AG20443 (cell line): ENCODE measurements at regions not wholly inside any gene's neighbourhood (a gene's known extent, or its start where the extent isn't known, plus 50 kb on each side); places are given as distances from the start of the nearest gene placed in this dataset.
A peak's percentile ranks its signal among the peaks of the same experiment; 100 is the strongest.
"Not testable (repeated sequence)": the region's sequence is repeated elsewhere in the genome, so short reads cannot be mapped to it uniquely, and the experiment has no call there.

Source experiments
- DNase-seq: peaks from one replicate; pipeline ENCODE4 v3.0.0; 2012; ENCODE audit warnings: low spot score, mixed read lengths

DNA sequence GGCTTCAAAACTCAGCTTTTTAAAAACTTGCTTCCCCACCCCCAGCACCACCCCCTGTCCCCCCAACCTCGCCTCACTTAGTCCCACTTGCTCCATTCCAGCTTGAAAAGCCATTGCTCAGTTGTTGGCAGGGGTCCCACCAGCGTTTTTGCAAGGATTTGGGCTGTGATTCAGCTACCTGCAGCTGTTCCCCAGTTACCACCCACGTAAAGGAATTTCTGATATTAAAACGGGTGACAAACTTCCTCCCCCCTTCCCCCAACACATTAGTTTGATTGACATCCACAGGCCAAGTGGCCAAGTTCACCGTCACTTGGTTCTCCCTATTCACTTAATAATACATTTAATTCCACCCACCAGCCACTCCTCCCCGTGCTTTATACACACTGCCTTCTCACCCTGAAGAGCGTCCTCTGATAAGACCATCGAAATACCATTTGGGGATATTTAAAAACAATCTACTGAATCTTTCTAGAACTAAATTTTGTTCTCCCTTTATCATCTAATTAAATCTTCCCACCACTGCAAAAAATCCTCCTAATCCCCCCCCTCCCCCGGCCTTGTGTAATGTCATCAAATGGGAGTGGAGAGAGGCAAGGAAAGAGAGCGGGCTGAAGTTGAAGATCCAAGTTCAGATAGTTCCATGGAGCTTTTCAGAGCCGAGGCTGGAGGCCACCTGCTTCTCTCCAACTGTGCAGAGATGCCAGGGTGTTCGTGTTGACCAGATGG lies 55.1 kb downstream of the SOX9 start:
- no peak for DNase-seq

DNA sequence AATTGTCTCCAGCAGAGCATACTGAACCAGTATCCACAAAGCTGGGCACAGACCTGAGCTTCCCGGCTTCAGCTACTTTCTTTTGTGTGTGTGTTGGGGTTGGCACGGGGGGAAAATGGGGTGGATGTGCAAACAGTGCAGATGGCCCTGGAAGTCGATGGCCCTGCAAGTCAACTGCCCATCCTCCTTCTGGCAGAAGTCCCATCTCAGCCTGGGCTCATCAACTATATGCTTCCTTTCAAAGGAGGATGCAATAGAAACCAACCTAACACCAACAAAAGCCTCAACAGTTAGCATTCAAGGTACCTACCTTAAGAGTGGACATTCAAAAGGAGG lies 55.7 kb downstream of the SOX9 start:
- DNase-seq: no peak

DNA sequence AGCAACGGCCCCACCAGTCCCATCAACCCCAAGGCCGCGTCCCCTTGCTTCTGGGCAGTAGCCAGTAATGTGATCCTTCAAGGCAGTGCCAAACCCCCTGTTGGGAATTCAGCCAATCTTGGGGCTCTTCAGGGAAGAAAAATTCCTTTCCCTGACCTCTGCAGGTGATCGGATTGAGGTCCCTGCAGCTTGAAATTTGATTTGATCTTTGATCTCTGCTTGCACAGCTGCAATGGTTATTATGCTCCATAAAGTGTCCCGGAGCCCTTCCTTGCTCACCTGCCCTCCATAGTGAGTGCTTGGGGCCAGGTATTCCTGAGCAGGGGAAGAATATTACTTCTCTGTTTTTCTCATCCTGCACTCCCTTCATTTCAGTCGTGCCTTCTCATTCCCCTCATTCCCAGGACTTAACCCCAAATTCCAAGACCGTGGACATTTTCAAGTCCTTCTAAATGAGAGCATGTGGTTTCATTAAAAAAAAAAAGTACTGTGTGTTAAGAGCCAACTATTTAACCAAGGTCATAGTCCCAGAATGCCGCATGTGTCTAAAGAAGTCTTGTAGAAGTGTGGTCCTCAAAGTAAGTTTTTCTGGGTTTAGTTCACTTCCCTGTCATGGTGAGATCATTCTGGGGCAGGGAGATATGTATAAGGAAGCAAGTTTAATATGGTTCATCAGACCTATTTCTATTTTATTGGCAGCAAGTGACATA lies 56.3 kb downstream of the SOX9 start:
- no peak for DNase-seq

DNA sequence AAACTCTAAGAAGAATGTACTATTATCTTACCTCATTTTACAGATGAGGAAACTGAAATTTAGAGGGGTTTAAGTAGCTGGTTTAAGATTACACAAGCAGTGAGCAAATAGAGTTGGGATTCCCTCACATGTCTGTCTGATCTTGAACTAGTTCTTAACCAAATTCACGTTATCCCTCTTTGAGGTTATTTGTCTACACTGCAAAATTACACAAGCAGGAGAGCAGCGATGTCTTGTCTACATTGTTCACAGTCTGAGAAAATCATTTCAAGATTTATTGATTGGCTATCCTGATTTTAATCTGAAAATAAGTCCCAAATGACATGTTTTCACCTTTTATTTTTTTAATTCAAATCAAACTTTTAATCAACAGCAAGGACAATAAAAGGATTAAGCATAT lies 56.9 kb downstream of the SOX9 start:
- DNase-seq: no peak

DNA sequence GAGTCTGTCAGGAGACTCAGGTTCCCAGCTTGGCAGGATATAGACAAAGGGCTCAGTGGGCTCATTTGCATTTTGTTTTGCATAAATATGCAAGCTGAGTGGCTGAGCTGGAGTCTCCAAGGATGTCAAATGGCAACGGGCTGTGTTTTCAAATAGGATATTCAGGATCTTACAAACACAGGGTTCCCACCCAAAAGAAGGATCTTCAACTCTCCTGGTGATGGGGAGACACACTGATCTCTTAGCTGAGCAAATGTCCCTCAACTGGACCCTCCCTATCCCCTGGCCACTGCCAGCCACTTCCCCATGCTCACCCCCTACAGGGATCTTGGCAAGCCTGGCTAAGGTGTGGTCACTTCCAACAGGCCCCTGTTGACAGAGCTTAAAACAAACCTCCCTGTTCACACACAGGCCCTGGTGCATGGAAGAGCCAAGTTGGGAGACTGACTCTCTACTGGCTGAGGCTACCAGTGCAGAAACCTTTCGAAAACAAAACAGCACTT lies 61.6 kb downstream of the SOX9 start:
- no peak for DNase-seq

DNA sequence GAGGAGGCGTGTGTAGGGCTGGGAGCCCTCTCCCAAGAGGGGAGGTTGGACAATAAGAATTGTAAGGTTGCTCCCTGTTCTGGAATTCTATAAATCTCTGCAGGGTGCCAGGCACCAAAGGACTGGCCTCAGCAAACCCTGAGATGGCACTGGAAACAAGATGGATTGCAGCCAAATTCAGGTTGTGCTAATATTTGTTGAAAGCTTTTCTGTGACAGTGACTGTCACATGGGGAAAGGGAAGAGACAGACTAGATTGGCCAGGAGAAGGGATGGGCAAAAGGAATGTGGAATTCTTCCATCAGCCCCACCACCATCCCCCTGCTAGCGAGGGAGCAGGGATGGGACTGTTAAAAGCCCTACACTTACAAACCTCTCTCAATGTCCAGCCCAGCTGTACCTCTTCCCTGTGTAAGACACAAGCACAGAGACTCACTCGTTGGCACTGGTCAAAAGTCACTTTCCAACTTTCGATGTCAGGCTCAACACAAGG lies 62.4 kb downstream of the SOX9 start:
- no peak for DNase-seq

DNA sequence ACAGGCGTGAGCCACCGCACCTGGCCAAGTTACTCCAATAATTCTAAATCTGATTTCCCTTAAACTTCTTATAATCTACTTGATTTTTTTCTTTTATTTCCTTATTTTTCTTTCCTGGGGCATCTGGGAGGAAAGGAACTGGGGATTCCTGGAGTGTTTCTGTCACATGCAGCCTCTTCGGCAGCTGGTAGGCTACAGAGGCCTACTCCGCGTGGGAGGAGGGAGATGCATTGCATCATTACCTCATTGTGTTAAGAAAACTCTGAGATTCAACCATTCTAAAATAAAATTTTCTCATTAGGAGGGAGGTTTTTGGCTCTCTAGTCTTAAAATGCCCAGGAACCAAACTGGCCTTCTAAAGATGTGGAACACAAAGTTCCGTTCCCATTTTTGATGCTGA lies 64.0 kb downstream of the SOX9 start:
- peak; percentile 34 for DNase-seq

DNA sequence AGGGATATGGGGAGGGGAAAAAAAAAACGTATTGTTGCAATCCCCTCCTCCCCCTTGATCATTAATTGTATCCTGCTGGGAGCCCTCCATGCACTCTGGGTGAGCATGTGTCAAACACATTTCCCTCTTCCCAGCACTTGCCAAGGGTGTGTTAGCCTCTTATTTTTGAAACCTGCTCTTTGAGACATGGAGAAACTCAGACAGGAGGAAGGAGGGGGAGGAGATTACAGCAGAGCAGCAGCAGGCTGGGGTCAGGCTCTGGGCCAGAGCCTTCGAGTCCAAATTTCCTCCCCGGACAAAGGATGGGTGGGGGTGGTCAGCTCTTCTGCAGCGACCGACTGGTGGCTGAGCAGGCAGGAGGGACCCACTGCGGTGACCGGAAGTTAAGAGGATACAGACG lies 64.7 kb downstream of the SOX9 start:
- no peak for DNase-seq

DNA sequence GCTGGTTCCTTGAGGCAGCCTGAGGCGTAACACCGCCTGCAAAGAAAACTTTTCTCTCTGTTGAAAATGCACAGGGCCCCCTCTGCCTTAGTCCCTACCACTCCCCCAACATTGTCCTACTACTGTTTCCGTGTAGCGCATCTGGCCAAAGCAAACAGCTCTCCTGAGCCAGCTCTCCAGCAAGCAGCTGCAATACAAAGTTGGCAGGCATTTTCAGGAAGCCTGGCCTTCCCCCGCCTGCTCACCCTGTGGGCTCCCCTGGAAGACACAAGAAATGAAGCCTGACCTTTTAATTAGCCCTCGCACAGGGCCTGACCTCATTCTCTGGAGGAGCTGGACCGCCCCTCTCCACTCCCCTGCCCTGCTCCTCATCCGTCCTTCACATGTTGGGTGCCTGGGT lies 66.7 kb downstream of the SOX9 start:
- no peak for DNase-seq

DNA sequence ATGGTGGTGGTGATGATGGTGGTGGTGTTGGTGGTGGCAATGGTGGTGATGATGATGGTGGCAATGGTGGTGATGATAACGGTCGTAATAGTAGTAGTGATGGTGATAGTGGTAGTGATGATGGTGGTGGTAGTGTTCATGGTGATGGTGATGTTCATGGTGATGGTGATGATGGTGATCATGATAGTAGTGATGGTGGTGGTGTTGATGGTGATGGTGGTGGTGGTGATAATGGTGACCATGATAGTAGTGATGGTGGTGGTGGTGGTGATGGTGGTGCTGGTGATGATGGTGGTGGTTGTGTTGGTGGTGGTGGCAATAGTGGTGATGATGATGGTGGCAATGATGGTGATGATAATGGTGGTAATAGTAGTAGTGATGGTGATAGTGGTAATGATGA lies 68.0 kb downstream of the SOX9 start:
- DNase-seq: no peak

DNA sequence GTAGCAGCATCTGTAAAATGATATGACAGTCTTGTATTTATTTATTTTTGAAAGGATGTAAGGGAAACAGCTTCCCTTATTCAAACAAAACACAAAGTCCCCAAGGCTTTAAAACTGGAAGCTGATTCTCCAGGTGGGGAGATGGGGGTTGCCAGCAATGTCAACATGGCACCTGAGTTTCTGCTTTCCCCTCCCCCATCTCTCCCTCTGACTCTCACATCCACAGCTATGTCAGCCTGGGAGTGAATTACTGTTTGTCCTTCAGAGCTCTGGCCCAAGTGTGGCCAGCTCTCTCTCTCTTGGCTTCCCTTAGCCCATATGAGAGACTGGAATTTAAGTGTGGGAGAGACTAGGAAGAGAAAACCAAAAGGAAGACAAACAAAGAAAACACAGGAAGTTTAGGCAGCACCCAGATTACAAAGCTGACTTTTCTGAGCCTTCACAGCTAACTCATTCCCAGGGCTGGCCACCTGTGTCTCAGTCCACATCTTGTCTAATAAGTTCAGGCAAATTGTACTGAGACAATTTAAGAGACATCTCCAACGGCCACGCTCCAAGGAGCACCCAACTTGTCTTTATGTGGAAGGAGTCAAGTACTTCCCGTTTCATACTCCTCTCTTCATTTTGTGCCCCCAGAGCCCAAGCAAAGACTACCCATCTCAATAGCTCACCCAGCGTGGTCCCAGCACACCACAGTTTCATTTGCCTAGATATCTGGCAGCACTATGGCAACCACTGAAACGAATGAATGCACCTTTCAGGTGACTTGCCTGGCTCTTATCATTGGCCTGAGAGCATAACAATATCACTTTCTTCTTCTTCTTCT lies 69.2 kb downstream of the SOX9 start:
- no peak for DNase-seq

DNA sequence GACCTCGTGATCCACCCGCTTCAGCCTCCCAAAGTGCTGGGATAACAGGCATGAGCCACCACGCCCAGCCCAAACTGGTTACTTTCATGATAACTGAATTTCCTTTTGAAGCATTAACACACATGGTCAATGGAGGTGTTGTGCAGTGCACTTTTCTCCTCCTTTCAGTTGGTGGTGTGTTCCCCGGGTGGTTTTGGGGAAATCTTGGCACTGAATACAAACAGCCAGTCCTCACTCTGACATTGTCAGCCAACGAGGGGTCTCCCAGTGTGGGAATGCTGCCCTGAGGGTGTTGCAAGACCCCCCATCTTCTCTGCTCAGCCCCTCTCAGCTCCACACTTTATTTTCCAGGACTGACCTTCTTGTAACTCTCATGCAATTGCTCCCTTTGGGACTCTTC lies 70.5 kb downstream of the SOX9 start:
- no peak for DNase-seq

DNA sequence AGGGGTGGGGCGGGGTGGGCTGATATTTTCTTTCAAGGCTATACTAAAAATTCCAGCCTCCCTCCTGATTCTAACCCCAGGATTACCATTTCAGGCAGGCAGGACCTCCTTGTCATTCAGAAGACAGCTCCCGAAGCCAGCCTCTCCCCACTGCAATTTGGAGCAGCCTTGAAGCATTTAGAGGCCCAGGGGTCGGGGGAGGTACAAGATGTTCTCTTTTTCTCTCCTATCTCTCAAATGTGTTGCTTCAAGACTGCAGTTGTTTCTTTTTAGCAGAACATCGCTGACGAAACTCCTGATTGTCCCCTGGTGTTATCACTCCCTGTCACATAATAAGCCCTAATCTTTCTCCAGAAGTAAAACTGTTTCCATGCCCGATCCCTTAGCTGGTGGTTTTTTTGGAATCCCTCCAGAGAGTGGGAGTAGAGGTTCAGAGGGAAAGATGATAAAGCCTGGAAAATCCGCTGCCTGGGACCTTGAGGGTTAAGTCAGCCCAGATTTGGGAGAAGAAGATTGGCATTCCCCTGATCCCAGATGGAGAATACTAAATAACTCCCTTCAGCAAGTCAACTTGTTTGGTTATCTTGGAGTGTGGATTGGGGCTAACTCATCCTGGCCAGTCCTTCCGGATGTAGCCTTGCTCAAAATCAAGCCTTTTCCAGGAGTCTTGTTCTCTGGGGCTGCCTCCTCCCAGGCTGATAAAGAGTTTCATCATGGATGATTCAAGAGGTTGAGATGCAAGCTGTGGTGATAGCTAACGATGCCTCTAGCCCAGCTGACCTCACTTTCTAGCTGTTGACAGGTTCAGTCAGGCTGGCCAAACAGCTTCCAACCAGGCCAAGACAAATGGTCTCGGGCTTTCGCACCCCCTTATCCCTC lies 71.3 kb downstream of the SOX9 start:
- DNase-seq: peak; percentile 88

DNA sequence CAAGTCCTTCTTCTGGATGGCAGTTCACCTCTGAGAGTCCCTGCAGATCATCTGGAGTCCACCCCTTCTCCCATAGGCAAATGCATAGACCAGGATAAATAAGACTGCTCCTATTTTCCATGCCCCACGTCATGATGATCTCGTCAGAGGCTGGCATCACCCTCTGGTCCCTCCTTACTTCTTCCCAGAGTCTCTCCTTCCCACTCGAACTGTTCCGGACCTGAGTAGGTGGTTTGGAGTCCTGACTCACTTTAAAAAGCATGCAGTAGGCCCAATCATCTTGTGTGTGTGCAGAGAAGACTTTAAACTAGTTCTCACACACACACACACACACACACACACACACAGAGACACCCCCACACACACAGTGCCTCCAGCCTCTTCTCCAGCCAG lies 72.0 kb downstream of the SOX9 start:
- DNase-seq: peak; percentile 71

DNA sequence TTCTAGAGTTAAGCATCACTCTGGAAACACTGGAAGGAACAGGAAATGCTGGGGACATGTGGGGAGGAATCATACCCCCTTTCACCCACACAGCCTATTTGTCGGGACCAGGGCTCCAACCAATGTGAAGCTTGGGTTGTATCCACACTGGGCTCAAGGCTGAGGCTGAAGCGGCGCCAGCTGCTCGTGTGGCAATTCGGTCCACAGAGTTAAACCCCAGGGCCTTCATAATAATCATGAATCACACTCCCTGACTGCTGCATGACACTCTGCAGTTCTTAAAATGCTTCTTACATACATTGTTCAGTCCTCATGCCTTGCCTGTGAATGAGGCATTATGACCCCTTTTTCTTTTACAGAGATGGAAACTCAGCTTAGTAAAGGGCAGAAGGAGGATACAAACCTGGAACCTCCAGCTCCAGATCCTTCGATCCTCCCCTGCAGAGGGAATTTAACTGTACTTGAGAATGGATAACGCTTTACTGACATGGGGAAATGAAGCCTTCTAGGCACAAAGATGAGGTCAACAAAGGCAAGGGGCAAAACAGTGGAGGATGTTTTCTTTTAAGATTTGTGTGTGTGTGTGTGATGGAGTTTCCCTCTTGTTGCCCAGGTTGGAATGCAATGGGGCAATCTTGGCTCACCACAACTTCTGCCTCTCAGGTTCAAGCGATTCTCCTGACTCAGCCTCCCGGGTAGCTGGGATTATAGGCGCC lies 72.7 kb downstream of the SOX9 start:
- peak; percentile 60 for DNase-seq

DNA sequence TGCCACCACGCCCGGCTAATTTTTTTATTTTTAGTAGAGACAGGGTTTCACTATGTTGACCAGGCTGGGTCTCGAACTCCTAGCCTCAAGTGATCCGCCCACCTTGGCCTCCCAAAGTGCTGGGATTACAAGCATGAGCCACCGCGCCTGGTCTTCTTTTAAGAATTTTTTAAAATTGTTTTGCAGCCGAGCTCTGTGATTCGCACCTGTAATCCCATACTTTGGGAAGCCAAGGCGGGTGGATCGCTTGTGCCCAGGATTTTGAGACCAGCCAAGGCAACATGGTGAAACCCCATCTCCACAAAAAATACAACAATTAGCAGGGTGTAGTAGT lies 73.3 kb downstream of the SOX9 start:
- not testable (repeated sequence) for DNase-seq

DNA sequence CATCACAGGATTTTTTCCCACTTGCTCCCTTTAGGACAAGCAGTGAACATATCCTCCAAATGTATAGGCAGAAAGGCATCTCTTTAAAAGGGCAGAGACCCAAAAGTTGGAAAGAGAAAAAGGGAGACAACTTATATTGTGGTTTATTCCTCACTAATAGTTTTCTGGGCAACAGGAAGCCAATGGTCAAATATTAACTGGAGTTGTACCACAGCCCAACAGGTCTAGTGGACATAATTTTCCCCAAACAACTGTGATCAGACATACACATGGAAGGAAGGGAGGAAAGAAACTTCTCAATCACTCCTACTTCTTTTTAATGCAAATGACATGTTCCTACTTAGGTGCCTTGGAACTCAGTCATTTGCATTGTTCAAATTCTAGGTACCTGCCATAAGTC lies 78.4 kb downstream of the SOX9 start:
- no peak for DNase-seq

DNA sequence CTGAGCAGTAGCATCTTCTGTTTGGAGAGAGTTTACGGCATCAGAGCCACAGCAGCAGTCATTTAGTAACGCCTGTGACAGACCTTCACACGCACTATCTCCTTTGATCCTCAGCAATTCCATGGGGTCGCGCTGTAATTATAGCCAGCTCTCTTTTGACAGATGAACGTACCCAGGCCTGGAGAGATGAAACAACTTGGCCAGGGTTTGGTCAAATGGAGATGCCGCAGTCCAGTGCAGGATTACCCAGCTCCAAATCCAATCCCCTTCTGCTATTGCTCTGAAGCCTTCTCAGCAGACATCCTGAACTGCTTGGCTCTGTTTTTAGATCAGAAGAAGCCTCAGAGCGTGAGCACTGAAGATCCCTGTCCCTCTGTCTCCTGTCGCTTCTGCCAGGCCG lies 83.9 kb downstream of the SOX9 start:
- DNase-seq: no peak

DNA sequence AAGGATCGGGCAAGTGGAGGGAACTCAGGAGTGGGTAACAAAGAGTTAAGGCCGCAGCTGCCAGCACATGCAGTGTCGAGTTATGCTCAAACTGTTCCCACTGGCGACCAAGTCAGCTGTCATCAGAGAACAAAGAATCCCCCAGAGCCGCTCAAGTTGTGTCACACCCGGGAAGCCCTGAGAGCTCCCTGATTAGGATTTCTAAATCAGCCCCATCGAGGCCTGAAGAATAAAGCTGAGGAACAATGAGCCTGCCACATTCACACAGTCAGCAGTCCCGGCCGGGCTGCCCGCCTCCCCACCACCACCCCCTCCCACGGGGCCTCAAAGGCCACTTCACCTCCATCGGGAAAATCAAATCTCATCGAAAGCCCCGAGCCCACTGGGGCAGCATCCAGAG lies 84.5 kb downstream of the SOX9 start:
- no peak for DNase-seq

DNA sequence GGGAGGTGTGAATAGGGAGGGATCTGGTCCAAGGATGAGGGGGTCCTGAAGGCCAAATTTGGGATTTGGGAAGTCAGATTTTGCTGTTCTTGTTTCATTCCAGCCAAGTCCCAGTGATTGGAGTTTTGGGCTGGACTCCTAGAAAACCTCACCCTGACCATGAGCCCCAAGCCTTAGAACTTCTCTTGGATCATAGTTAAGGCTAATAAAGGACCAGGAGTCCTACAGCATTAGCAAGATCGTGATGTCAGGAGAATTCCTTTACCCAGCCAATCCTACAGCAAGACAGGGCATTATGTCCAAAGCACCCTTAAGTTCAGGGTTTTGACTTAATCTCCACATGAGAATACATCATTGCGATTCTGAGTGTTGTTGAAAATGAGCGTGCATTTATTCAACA lies 85.0 kb downstream of the SOX9 start:
- DNase-seq: no peak

DNA sequence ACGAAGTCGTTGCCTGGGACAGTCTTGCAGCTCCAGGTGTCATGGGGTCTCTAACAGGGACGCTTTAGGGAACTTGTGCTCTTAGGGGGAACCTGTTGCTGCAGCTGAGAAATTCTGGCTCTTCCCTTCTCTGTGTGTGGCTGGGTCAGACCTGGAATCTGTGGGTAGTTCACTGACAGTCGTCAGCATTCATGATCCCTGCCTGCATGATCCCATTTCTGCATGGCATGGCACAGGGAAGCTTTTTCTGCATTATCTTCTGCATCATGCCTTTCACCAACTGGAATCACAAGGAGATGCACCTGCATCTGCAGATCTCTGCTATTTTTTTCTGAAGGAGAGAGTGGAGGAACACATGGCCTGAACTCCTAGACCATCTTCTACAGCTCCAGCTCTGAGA lies 85.6 kb downstream of the SOX9 start:
- no peak for DNase-seq
